Activated B cell treated with CpG ODN at 0.5 μM for 24 hours (primary cell): ENCODE measurements at regions not wholly inside any gene's neighbourhood (a gene's known extent, or its start where the extent isn't known, plus 50 kb on each side); places are given as distances from the start of the nearest gene placed in this dataset.

ENCODE experiments used
- ATAC-seq: fragments of 200-7000 bp; cut with Tn5 transposase; one replicate; pipeline ENCODE4 v1.10.0; 2021; ENCODE audit warnings: low read depth, mild to moderate bottlenecking, moderate library complexity
- CTCF ChIA-PET: fragments of 350-600 bp; sonication (Branson Sonifier 250); formaldehyde crosslinking; loops from one replicate; lab custom pipeline; 2021; ENCODE audit warnings: antibody characterized with exemption; lab: Charles Lee
- POLR2A ChIA-PET: fragments of 350-600 bp; sonication (Branson Sonifier 250); formaldehyde crosslinking; loops from one replicate; lab custom pipeline; 2021; ENCODE audit warnings: antibody characterized with exemption; lab: Charles Lee
- DNase-seq: peaks from one replicate; pipeline ENCODE4 v3.0.0; 2022
- H3K27ac Mint-ChIP-seq: one replicate; pipeline ENCODE4 v1.8.0; 2020; ENCODE audit warnings: mixed read lengths
- H3K27me3 Mint-ChIP-seq: one replicate; pipeline ENCODE4 v1.8.0; 2021; ENCODE audit warnings: mixed read lengths
- H3K36me3 Mint-ChIP-seq: one replicate; pipeline ENCODE4 v1.8.0; 2021; ENCODE audit warnings: low read depth, mixed read lengths
- H3K4me1 Mint-ChIP-seq: one replicate; pipeline ENCODE4 v1.8.0; 2021; ENCODE audit warnings: mixed read lengths
- H3K4me3 Mint-ChIP-seq: one replicate; pipeline ENCODE4 v1.8.0; 2020; ENCODE audit warnings: mild to moderate bottlenecking, mixed read lengths
- H3K9me3 Mint-ChIP-seq: one replicate; pipeline ENCODE4 v1.8.0; 2020; ENCODE audit warnings: mixed read lengths
- intact Hi-C: fragments of 100-400 bp; cut with micrococcal nuclease; formaldehyde crosslinking; loops from one replicate; pipeline ENCODE4 v1.15.1; 2024
- TF ChIP-seq, protein P1 (sequence below): fragments of 200-600 bp; IDR thresholded peaks from one replicate; pipeline ENCODE4 v1.8.0; 2022; ENCODE audit warnings: antibody characterized with exemption, mild to moderate bottlenecking

DNA sequence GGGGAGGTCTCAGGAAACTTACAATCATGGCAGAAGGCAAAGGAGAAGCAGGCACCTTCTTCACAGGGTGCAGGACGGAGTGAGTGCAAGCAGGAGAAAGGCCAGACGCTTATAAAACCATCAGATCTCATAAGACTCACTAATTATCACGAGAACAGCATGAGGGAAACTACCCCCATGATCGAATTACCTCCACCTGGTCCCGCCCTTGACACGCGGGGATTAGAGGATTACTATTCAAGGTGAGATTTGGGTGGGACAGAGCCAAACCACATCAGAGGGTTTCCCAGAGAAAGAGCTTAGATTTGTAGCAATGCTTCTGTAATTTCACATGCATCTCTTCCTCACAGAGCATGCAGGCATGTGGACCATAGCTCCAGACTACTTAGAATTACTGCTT, 615.7 kb upstream of the UBE2E2 start:
- H3K27ac Mint-ChIP-seq, result no peak overlapping the region
- H3K27me3 Mint-ChIP-seq, result peaks cover 6% of the 10 kb centered on the region
- intact Hi-C loops, result no loop called here
- DNase-seq (no peak), ATAC-seq (no peak)
- POLR2A ChIA-PET, result no interaction called here
- CTCF ChIA-PET, result no interaction called here
- H3K4me3 Mint-ChIP-seq, result no peak overlapping the region
- H3K9me3 Mint-ChIP-seq, result no peaks in the 10 kb centered on the region
- no peaks in the 10 kb centered on the region for H3K4me1 Mint-ChIP-seq
- TF ChIP-seq, protein P1, sequence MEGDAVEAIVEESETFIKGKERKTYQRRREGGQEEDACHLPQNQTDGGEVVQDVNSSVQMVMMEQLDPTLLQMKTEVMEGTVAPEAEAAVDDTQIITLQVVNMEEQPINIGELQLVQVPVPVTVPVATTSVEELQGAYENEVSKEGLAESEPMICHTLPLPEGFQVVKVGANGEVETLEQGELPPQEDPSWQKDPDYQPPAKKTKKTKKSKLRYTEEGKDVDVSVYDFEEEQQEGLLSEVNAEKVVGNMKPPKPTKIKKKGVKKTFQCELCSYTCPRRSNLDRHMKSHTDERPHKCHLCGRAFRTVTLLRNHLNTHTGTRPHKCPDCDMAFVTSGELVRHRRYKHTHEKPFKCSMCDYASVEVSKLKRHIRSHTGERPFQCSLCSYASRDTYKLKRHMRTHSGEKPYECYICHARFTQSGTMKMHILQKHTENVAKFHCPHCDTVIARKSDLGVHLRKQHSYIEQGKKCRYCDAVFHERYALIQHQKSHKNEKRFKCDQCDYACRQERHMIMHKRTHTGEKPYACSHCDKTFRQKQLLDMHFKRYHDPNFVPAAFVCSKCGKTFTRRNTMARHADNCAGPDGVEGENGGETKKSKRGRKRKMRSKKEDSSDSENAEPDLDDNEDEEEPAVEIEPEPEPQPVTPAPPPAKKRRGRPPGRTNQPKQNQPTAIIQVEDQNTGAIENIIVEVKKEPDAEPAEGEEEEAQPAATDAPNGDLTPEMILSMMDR, result no peak
- no peaks in the 10 kb centered on the region for H3K36me3 Mint-ChIP-seq

DNA sequence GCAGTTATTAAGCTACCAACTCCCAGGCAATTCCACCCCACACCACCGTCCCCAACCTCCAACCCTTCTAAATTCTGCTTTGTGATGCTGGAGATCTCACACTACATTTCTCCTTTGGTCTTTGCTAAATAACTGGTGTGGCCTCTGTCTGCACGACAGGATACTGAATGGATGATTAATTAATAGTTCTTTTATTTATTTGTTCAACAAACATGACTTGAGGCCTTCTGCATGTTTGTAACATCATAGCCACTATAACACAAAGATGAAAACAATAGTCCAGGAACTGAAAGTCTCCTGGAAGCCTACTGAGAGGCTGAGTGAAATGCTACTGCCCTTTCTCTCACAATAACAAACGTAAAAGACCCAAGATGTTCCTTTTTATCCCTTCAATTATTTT, 609.5 kb upstream of the UBE2E2 start:
- H3K27me3 Mint-ChIP-seq, result no peaks in the 10 kb centered on the region
- H3K27ac Mint-ChIP-seq, result no peak overlapping the region
- H3K4me3 Mint-ChIP-seq, result no peak overlapping the region
- ChIA-PET POLR2A (no interaction called here), CTCF (no interaction called here)
- no peak for DNase-seq
- ATAC-seq, result no peak
- peaks cover 2% of the 10 kb centered on the region for H3K9me3 Mint-ChIP-seq
- H3K36me3 Mint-ChIP-seq, result no peaks in the 10 kb centered on the region
- intact Hi-C loops, result no loop called here
- H3K4me1 Mint-ChIP-seq, result no peaks in the 10 kb centered on the region
- TF ChIP-seq, protein P1, result no peak

DNA sequence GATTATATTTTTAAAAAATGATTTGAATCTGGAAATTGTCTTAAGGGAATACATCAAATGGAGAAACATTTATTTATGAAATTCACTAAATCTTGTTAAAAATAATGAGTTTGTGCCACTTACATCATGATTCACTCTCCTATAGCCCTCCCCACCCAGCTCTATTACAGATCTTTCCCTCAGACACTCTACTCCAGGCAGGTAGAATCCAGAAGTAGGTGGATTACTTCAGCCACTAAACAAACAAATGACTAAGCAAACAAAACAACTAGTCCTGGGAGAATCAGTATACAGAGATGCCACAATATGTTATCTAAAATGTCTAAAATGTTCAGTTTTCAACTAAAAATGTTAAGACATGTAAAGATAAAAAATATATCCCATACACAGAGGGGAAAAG, 608.1 kb upstream of the UBE2E2 start:
- POLR2A ChIA-PET, result no interaction called here
- H3K4me1 Mint-ChIP-seq, result no peaks in the 10 kb centered on the region
- H3K9me3 Mint-ChIP-seq, result peaks cover 2% of the 10 kb centered on the region
- no peaks in the 10 kb centered on the region for H3K36me3 Mint-ChIP-seq
- intact Hi-C loops, result no loop called here
- H3K4me3 Mint-ChIP-seq, result no peak overlapping the region
- no peaks in the 10 kb centered on the region for H3K27me3 Mint-ChIP-seq
- DNase-seq (no peak), ATAC-seq (no peak)
- CTCF ChIA-PET, result no interaction called here
- TF ChIP-seq, protein P1, result no peak
- no peak overlapping the region for H3K27ac Mint-ChIP-seq

DNA sequence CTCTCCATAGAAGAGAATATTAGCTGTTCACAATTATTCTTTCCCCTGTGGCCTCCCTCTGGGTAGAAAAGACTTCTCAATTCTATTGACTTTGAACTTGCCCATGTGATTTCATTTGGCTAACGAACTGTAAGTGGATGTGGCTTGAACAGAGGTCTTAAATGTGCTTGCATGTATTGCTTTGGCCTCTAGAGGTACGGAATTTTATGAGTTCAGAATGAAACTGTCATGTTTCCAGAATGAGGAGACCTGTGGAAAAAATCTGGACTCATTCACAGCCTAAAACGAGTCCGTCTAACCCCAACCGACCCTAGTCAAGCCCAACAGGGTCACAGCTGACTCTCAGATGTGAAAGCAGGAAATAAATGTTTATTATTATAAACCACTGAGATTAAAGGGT, 596.7 kb upstream of the UBE2E2 start:
- no peak overlapping the region for H3K4me3 Mint-ChIP-seq
- TF ChIP-seq, protein P1, result no peak
- no peak overlapping the region for H3K27ac Mint-ChIP-seq
- no peaks in the 10 kb centered on the region for H3K4me1 Mint-ChIP-seq
- ChIA-PET CTCF (no interaction called here), POLR2A (no interaction called here)
- H3K9me3 Mint-ChIP-seq, result no peaks in the 10 kb centered on the region
- ATAC-seq (no peak), DNase-seq (no peak)
- H3K36me3 Mint-ChIP-seq, result no peaks in the 10 kb centered on the region
- intact Hi-C loops, result no loop called here
- H3K27me3 Mint-ChIP-seq, result no peaks in the 10 kb centered on the region

DNA sequence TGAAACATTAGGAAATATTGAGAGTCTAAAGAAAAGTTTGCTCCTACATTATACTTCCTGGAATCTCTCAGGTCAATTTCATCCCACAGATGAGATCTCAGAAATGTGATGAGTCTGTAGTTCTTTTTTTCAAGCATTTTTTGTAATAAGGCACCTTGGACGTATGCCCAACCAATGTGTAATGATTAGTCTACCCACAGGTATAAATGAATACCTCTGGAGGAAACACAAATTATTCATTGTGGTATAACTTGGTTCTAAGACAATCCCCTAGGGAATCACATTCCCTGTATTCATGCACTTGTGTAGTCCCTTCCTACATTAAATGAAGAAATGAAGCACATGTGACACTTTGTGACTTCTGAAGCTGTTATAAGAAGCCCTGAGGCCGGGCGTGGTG, 596.2 kb upstream of the UBE2E2 start:
- Mint-ChIP-seq H3K9me3 (no peaks in the 10 kb centered on the region), H3K27ac (no peak overlapping the region), H3K36me3 (no peaks in the 10 kb centered on the region), H3K4me3 (no peak overlapping the region), H3K4me1 (no peaks in the 10 kb centered on the region), H3K27me3 (no peaks in the 10 kb centered on the region)
- TF ChIP-seq, protein P1, result no peak
- no peak for DNase-seq
- intact Hi-C loops, result no loop called here
- CTCF ChIA-PET, result no interaction called here
- ATAC-seq, result no peak
- POLR2A ChIA-PET, result no interaction called here
